ENCODE measurements at regions not wholly inside any gene's neighbourhood (a gene's known extent, or its start where the extent isn't known, plus 50 kb on each side); places are given as distances from the start of the nearest gene placed in this dataset.

GRCh38 chr7:49527182-49527581, 246.3 kb upstream of the VWC2 start:
- TF ChIP-seq ZNF232 (CRISPR knock-in tag; IDR thresholded peaks at IDR 0.05): no peak
- TF ChIP-seq CTCF (IDR thresholded peaks at IDR 0.05): no peak
- no peak for TF ChIP-seq ATF3 (CRISPR knock-in tag; conservative IDR thresholded peaks at IDR 0.05)
- no peak for TF ChIP-seq ZNF671 (CRISPR knock-in tag; IDR thresholded peaks at IDR 0.05)
- no peak for TF ChIP-seq NR2C2 (CRISPR knock-in tag; IDR thresholded peaks at IDR 0.05)
- TF ChIP-seq HMGA2 (CRISPR knock-in tag; IDR thresholded peaks at IDR 0.05): no peak
- TF ChIP-seq IRF2 (CRISPR knock-in tag; IDR thresholded peaks at IDR 0.05; ENCODE audit: borderline replicate concordance, low read depth): no peak
- TF ChIP-seq KAT7 (CRISPR knock-in tag; IDR thresholded peaks at IDR 0.05; ENCODE audit: borderline replicate concordance): no peak
- TF ChIP-seq USF2 (CRISPR knock-in tag; IDR thresholded peaks at IDR 0.05): no peak
- TF ChIP-seq E2F5 (CRISPR knock-in tag; IDR thresholded peaks at IDR 0.05): no peak
- no peak for TF ChIP-seq TEAD4 (CRISPR knock-in tag; IDR thresholded peaks at IDR 0.05)
- no peak for TF ChIP-seq USF1 (CRISPR knock-in tag; IDR thresholded peaks at IDR 0.05)
- no peak for TF ChIP-seq HMGXB4 (CRISPR knock-in tag; IDR thresholded peaks at IDR 0.05)
- no peak for TF ChIP-seq SP1 (CRISPR knock-in tag; conservative IDR thresholded peaks at IDR 0.05)
